Right atrium auricular region (tissue), 2 donors: ENCODE measurements at regions not wholly inside any gene's neighbourhood (a gene's known extent, or its start where the extent isn't known, plus 50 kb on each side); places are given as distances from the start of the nearest gene placed in this dataset.

Experiments
- DNase-seq: peaks from one replicate; pipeline ENCODE4 v3.0.0-alpha.2; 2019; ENCODE audit warnings: low spot score
- H3K27ac ChIP-seq, 2 donors: fragments of 200-600 bp; sonication (generic); 1 replicate in 1 of 2; 2 replicates in 1 of 2; pipeline ENCODE4 v1.5.1; 2016 to 2019
- H3K27me3 ChIP-seq, 2 donors: fragments of 200-600 bp; sonication (generic); one replicate each; pipeline versions ENCODE4 v1.5.1 to v1.6.0; 2017 to 2019
- H3K36me3 ChIP-seq: fragments of 200-600 bp; sonication (generic); one replicate; pipeline ENCODE4 v1.5.1; 2016
- H3K4me1 ChIP-seq, 2 donors: fragments of 200-600 bp; sonication (generic); one replicate each; pipeline versions ENCODE4 v1.5.1 to v1.6.0; 2017 to 2019
- H3K4me3 ChIP-seq, 2 donors: fragments of 200-600 bp; sonication (generic); 1 replicate in 1 of 2; 2 replicates in 1 of 2; pipeline ENCODE4 v1.5.1; 2017 to 2019; ENCODE audit warnings: mild to moderate bottlenecking in 1 of 2, moderate library complexity in 1 of 2
- H3K9me3 ChIP-seq, 2 donors: fragments of 200-600 bp; sonication (generic); one replicate each; pipeline ENCODE4 v1.5.1; 2019
- CTCF ChIP-seq, 2 donors: fragments of 200-600 bp; sonication (generic); IDR thresholded peaks; one replicate each; pipeline ENCODE4 v1.5.1; 2019; ENCODE audit warnings: antibody characterized with exemption in 2 of 2

- Histone ChIP-seq H3K9me3 (peaks cover 0 to 9% of the 10 kb centered on the region in 2 donors), H3K36me3 (no peaks in the 10 kb centered on the region), H3K27me3 (no peaks in the 10 kb centered on the region), H3K4me3 (no peak overlapping the region), H3K4me1 (no peaks in the 10 kb centered on the region), H3K27ac (no peak overlapping the region)
- TF ChIP-seq CTCF (IDR thresholded peaks at IDR 0.05) = no peak
- no peak for DNase-seq
These were observed 343.3 kb downstream of the BCKDHB start for GRCh38 chr6:80449726-80450125.

- Histone ChIP-seq H3K4me3 (no peak overlapping the region), H3K4me1 (no peaks in the 10 kb centered on the region), H3K27ac (no peak overlapping the region), H3K27me3 (no peaks in the 10 kb centered on the region), H3K36me3 (no peaks in the 10 kb centered on the region), H3K9me3 (peaks cover 0 to 9% of the 10 kb centered on the region in 2 donors)
- TF ChIP-seq CTCF (IDR thresholded peaks at IDR 0.05) = no peak
- DNase-seq = no peak
These were observed 340.1 kb downstream of the BCKDHB start for GRCh38 chr6:80446454-80447045.

- Histone ChIP-seq H3K27me3 (no peaks in the 10 kb centered on the region), H3K4me1 (no peaks in the 10 kb centered on the region), H3K9me3 (peaks cover 0 to 9% of the 10 kb centered on the region in 2 donors), H3K36me3 (no peaks in the 10 kb centered on the region), H3K27ac (no peak overlapping the region), H3K4me3 (no peak overlapping the region)
- TF ChIP-seq CTCF (IDR thresholded peaks at IDR 0.05) = no peak
- DNase-seq = no peak
These were observed 339.3 kb downstream of the BCKDHB start for GRCh38 chr6:80445751-80446150.

GRCh38 chr6:80442366-80442765 is 335.9 kb downstream of the BCKDHB start:
- H3K9me3 ChIP-seq = peaks cover 0 to 9% of the 10 kb centered on the region in 2 donors
- no peak for DNase-seq
- H3K27ac ChIP-seq = no peak overlapping the region
- H3K27me3 ChIP-seq = no peaks in the 10 kb centered on the region
- H3K4me3 ChIP-seq = no peak overlapping the region
- no peaks in the 10 kb centered on the region for H3K4me1 ChIP-seq
- no peak for TF ChIP-seq CTCF (IDR thresholded peaks at IDR 0.05)
- no peaks in the 10 kb centered on the region for H3K36me3 ChIP-seq

GRCh38 chr6:80441131-80441530 is 334.7 kb downstream of the BCKDHB start:
- no peak for TF ChIP-seq CTCF (IDR thresholded peaks at IDR 0.05)
- Histone ChIP-seq H3K9me3 (peaks cover 0 to under 1% of the 10 kb centered on the region in 2 donors), H3K36me3 (no peaks in the 10 kb centered on the region), H3K4me3 (no peak overlapping the region), H3K4me1 (no peaks in the 10 kb centered on the region), H3K27me3 (no peaks in the 10 kb centered on the region), H3K27ac (no peak overlapping the region)
- DNase-seq = no peak

GRCh38 chr6:80440496-80441115 is 334.1 kb downstream of the BCKDHB start:
- no peak for DNase-seq
- no peaks in the 10 kb centered on the region for H3K27me3 ChIP-seq
- TF ChIP-seq CTCF (IDR thresholded peaks at IDR 0.05) = no peak

More at GRCh38 chr6:80440496-80441115, 334.1 kb downstream of the BCKDHB start:
- Histone ChIP-seq H3K4me3 (no peak overlapping the region), H3K36me3 (no peaks in the 10 kb centered on the region), H3K9me3 (no peaks in the 10 kb centered on the region), H3K27ac (no peak overlapping the region), H3K4me1 (no peaks in the 10 kb centered on the region)
